ENCODE measurements at regions not wholly inside any gene's neighbourhood (a gene's known extent, or its start where the extent isn't known, plus 50 kb on each side); places are given as distances from the start of the nearest gene placed in this dataset.

GRCh38 chr12:13613297-13613696, 368.1 kb downstream of the GRIN2B start:
- TF ChIP-seq, protein P1, sequence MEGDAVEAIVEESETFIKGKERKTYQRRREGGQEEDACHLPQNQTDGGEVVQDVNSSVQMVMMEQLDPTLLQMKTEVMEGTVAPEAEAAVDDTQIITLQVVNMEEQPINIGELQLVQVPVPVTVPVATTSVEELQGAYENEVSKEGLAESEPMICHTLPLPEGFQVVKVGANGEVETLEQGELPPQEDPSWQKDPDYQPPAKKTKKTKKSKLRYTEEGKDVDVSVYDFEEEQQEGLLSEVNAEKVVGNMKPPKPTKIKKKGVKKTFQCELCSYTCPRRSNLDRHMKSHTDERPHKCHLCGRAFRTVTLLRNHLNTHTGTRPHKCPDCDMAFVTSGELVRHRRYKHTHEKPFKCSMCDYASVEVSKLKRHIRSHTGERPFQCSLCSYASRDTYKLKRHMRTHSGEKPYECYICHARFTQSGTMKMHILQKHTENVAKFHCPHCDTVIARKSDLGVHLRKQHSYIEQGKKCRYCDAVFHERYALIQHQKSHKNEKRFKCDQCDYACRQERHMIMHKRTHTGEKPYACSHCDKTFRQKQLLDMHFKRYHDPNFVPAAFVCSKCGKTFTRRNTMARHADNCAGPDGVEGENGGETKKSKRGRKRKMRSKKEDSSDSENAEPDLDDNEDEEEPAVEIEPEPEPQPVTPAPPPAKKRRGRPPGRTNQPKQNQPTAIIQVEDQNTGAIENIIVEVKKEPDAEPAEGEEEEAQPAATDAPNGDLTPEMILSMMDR (IDR thresholded peaks at IDR 0.05; ENCODE audit: low read depth, low read length, poor library complexity, severe bottlenecking) = no peak
- no peak for TF ChIP-seq EZH2phosphoT487 (IDR thresholded peaks at IDR 0.05; ENCODE audit: borderline replicate concordance, low read length)
